HCT116 (cell line): ENCODE measurements at regions not wholly inside any gene's neighbourhood (a gene's known extent, or its start where the extent isn't known, plus 50 kb on each side); places are given as distances from the start of the nearest gene placed in this dataset.

Experiments used
- ATAC-seq: fragments of 200-7000 bp; cut with Tn5 transposase; 2 replicates; pipeline ENCODE4 v1.9.1; 2020; ENCODE audit warnings: mild to moderate bottlenecking, moderate library complexity
- BruUV-seq: library from RNA; stranded (reverse); fragments of 400-500 nt; replicated peaks from 2 replicates; lab custom pipeline; 2021; lab: Mats Ljungman, UMichigan
- CTCF ChIA-PET: fragments of 300-600 bp; sonication (Branson Sonifier 250); formaldehyde crosslinking; loops from one replicate; lab custom pipeline; 2021; ENCODE audit warnings: antibody characterized with exemption; lab: Charles Lee
- POLR2A ChIA-PET: fragments of 300-600, 350-600 bp; sonication (Branson Sonifier 250); formaldehyde crosslinking; loops from one replicate; lab custom pipeline; 2021; ENCODE audit warnings: antibody characterized with exemption; lab: Charles Lee
- RAD21 ChIA-PET, 2 experiments: fragments of 300-600 bp; sonication (Branson Sonifier 250); formaldehyde crosslinking; loops; one replicate each; lab custom pipeline; 2023; ENCODE audit warnings: low total read pairs in 2 of 2; ENCODE audit not compliant: uncharacterized antibody in 2 of 2, unreplicated experiment in 2 of 2, low non-redundant PET in 1 of 2; lab: Charles Lee
- DNase-seq: peaks from one replicate; pipeline ENCODE4 v3.0.0-alpha.2; 2010; ENCODE audit warnings: low read depth, low spot score
- H2AFZ ChIP-seq: fragments of 200-600 bp; shearing (Covaris generic), sonication (generic); 2 replicates; pipeline ENCODE4 v1.6.1; 2017; ENCODE audit warnings: low read depth, mixed run types, mixed read lengths, antibody characterized with exemption, low read length; ENCODE audit not compliant: poor library complexity, severe bottlenecking
- H3K27ac ChIP-seq: 2 replicates; pipeline ENCODE4 v1.5.1; 2012; ENCODE audit warnings: low read depth, low read length
- H3K27me3 ChIP-seq: fragments of 200-600 bp; sonication (generic); 2 replicates; pipeline ENCODE4 v1.6.1; 2016; ENCODE audit warnings: mixed run types, low read length, mixed read lengths; ENCODE audit not compliant: insufficient read depth
- H3K36me3 ChIP-seq, 2 experiments: fragments of 200-500 bp in 1 of 2; fragments of 200-600 bp in 1 of 2; sonication (Bioruptor generic) in 1 of 2; sonication (generic) in 1 of 2; 2 replicates each; pipeline versions ENCODE4 v1.5.1 to v1.6.1; 2014 to 2016; ENCODE audit warnings: low read length in 2 of 2, inconsistent platforms in 1 of 2, mixed read lengths in 1 of 2, mixed run types in 1 of 2; ENCODE audit not compliant: insufficient read depth in 2 of 2, control insufficient read depth in 1 of 2
- H3K4me1 ChIP-seq, 2 experiments: fragments of 200-600 bp in 1 of 2; sonication (generic) in 1 of 2; 2 replicates each; pipeline versions ENCODE4 v1.5.1 to v1.6.1; 2012 to 2017; ENCODE audit warnings: low read length in 2 of 2, inconsistent platforms in 1 of 2, mild to moderate bottlenecking in 1 of 2, mixed read lengths in 1 of 2, mixed run types in 1 of 2, moderate library complexity in 1 of 2; ENCODE audit not compliant: insufficient read depth in 2 of 2, control insufficient read depth in 1 of 2
- H3K4me2 ChIP-seq: fragments of 200-600 bp; sonication (generic); 2 replicates; pipeline ENCODE4 v1.6.1; 2017; ENCODE audit warnings: mixed run types, low read length, mixed read lengths
- H3K4me3 ChIP-seq, 2 experiments: fragments of 200-600 bp in 1 of 2; sonication (generic) in 1 of 2; replicated peaks in 1 of 2; 2 replicates each; pipeline ENCODE4 v1.5.1; 2011 to 2016; ENCODE audit warnings: low read length in 2 of 2, control low read depth in 1 of 2, low read depth in 1 of 2, mild to moderate bottlenecking in 1 of 2, mixed read lengths in 1 of 2, mixed run types in 1 of 2
- H3K79me2 ChIP-seq: fragments of 200-600 bp; sonication (generic); 2 replicates; pipeline ENCODE4 v1.6.1; 2017; ENCODE audit warnings: mild to moderate bottlenecking, mixed run types, low read length, moderate library complexity, mixed read lengths; ENCODE audit not compliant: insufficient read depth
- H3K9ac ChIP-seq: fragments of 200-600 bp; sonication (generic); 2 replicates; pipeline ENCODE4 v1.6.1; 2016; ENCODE audit warnings: low read length, mixed read lengths
- H3K9me2 ChIP-seq: fragments of 200-600 bp; sonication (generic), shearing (Covaris generic); 2 replicates; pipeline ENCODE4 v1.6.1; 2017; ENCODE audit warnings: mixed run types, mild to moderate bottlenecking, moderate library complexity; ENCODE audit not compliant: insufficient read depth
- H3K9me3 ChIP-seq, 2 experiments: fragments of 200-500 bp in 1 of 2; fragments of 200-600 bp in 1 of 2; sonication (Bioruptor generic) in 1 of 2; sonication (generic) in 1 of 2; 2 replicates each; pipeline ENCODE4 v1.6.1; 2014 to 2017; ENCODE audit warnings: low read length in 2 of 2, mixed read lengths in 2 of 2, inconsistent platforms in 1 of 2, low read depth in 1 of 2, mild to moderate bottlenecking in 1 of 2, mixed run types in 1 of 2, moderate library complexity in 1 of 2; ENCODE audit not compliant: control insufficient read depth in 1 of 2, insufficient read depth in 1 of 2
- H4K20me1 ChIP-seq: fragments of 200-600 bp; sonication (generic), shearing (Covaris generic); 2 replicates; pipeline ENCODE4 v1.6.1; 2017; ENCODE audit warnings: mixed run types, mild to moderate bottlenecking, moderate library complexity; ENCODE audit not compliant: insufficient read depth
- ATF3 ChIP-seq: IDR thresholded peaks from 2 replicates; pipeline ENCODE4 v1.6.1; 2012
- CBX3 ChIP-seq: IDR thresholded peaks from 2 replicates; pipeline ENCODE4 v1.6.1; 2012; ENCODE audit warnings: low read depth
- CEBPB ChIP-seq: IDR thresholded peaks from 2 replicates; pipeline ENCODE4 v1.6.1; 2012; ENCODE audit warnings: low read depth
- EGR1 ChIP-seq: IDR thresholded peaks from 2 replicates; pipeline ENCODE4 v1.6.1; 2012; ENCODE audit warnings: low read depth
- ELF1 ChIP-seq: IDR thresholded peaks from 2 replicates; pipeline ENCODE4 v1.6.1; 2012; ENCODE audit warnings: low read depth, borderline replicate concordance
- EZH2 ChIP-seq: fragments of 200-600 bp; sonication (generic); IDR thresholded peaks from 2 replicates; pipeline ENCODE4 v1.6.1; 2017; ENCODE audit warnings: antibody characterized with exemption, mixed run types
- EZH2phosphoT487 ChIP-seq: fragments of 200-600 bp; IDR thresholded peaks from 2 replicates; pipeline ENCODE4 v1.6.1; 2018; ENCODE audit warnings: antibody characterized with exemption, borderline replicate concordance
- FOSL1 ChIP-seq: IDR thresholded peaks from 2 replicates; pipeline ENCODE4 v1.6.1; 2012; ENCODE audit warnings: low read depth
- MAX ChIP-seq: IDR thresholded peaks from 2 replicates; pipeline ENCODE4 v1.6.1; 2012
- POLR2A ChIP-seq: IDR thresholded peaks from 2 replicates; pipeline ENCODE4 v1.7.0; 2011; ENCODE audit warnings: borderline replicate concordance; ENCODE audit not compliant: insufficient read depth, insufficient read length; ENCODE audit errors: extremely low read depth
- POLR2AphosphoS5 ChIP-seq: IDR thresholded peaks from 2 replicates; pipeline ENCODE4 v1.6.1; 2011; ENCODE audit warnings: mild to moderate bottlenecking, low read depth, low read length, moderate library complexity
- RAD21 ChIP-seq: IDR thresholded peaks from 2 replicates; pipeline ENCODE4 v1.6.1; 2012; ENCODE audit warnings: low read depth, mild to moderate bottlenecking
- REST ChIP-seq: IDR thresholded peaks from 2 replicates; pipeline ENCODE4 v1.6.1; 2012; ENCODE audit warnings: low read depth
- SIN3A ChIP-seq: IDR thresholded peaks from 2 replicates; pipeline ENCODE4 v1.6.1; 2012; ENCODE audit warnings: low read depth
- SP1 ChIP-seq: IDR thresholded peaks from 2 replicates; pipeline ENCODE4 v1.6.1; 2012; ENCODE audit warnings: low read depth
- SRF ChIP-seq: IDR thresholded peaks from 2 replicates; pipeline ENCODE4 v1.6.1; 2012; ENCODE audit warnings: low read depth
- TCF7L2 ChIP-seq: IDR thresholded peaks from 2 replicates; pipeline ENCODE4 v1.7.0; 2011; ENCODE audit warnings: borderline replicate concordance, inconsistent platforms; ENCODE audit not compliant: insufficient read depth, insufficient read length; ENCODE audit errors: extremely low read depth
- YY1 ChIP-seq: IDR thresholded peaks from 2 replicates; pipeline ENCODE4 v1.6.1; 2011; ENCODE audit warnings: low read length, low read depth, moderate library complexity, mild to moderate bottlenecking; ENCODE audit not compliant: insufficient replicate concordance; ENCODE audit errors: extremely low read depth
- ZFX ChIP-seq: fragments of 450-650 bp; IDR thresholded peaks from 2 replicates; pipeline ENCODE4 v1.6.1; 2017
- ZNF274 ChIP-seq: fragments of 200-500 bp; sonication (Bioruptor generic); IDR thresholded peaks from 2 replicates; pipeline ENCODE4 v1.6.1; 2014; ENCODE audit warnings: mild to moderate bottlenecking, low read depth, low read length, inconsistent platforms
- intact Hi-C: fragments of 100-400 bp; cut with micrococcal nuclease; formaldehyde crosslinking; loops from 2 replicates; pipeline ENCODE4 v1.10.0; 2022

- H3K4me1 ChIP-seq: no peaks in the 10 kb centered on the region
- H3K9me2 ChIP-seq: no peaks in the 10 kb centered on the region
- ChIA-PET RAD21 (no interaction called here), CTCF (interaction anchor here (1.1 kb wide), 1 partner anchor 12 kb away, joined by 3 read pairs; no protein-coding TSS in a partner anchor)
- no peak for DNase-seq
- no peaks in the 10 kb centered on the region for H3K36me3 ChIP-seq
- H3K27ac ChIP-seq: no peak overlapping the region
- no peak overlapping the region for H3K4me3 ChIP-seq
- H3K9me3 ChIP-seq: no peaks in the 10 kb centered on the region
- intact Hi-C loops: no loop called here
- H3K79me2 ChIP-seq: no peaks in the 10 kb centered on the region
- peaks cover 33% of the 10 kb centered on the region for H3K27me3 ChIP-seq
- no peak overlapping the region for H3K4me2 ChIP-seq
- H4K20me1 ChIP-seq: no peaks in the 10 kb centered on the region
- TF ChIP-seq ZNF274 (no peak), POLR2AphosphoS5 (no peak), TCF7L2 (no peak), RAD21 (no peak), SRF (no peak), ELF1 (no peak), SIN3A (no peak), CBX3 (no peak), REST (no peak), CEBPB (no peak), EGR1 (no peak), ZFX (no peak), SP1 (no peak), POLR2A (no peak), ATF3 (no peak), MAX (no peak), EZH2 (no peak), YY1 (no peak), EZH2phosphoT487 (no peak), FOSL1 (no peak)
- TF ChIP-seq, all 23 proteins: peak for 0
- ATAC-seq: no peak
- POLR2A ChIA-PET: no interaction called here
- no TSS peak for BruUV-seq
- Histone ChIP-seq H3K9ac (no peak overlapping the region), H2AFZ (no peak overlapping the region)
These were observed 490.8 kb downstream of the VRK1 start for GRCh38 chr14:97287956-97288355.
